ENCODE measurements at regions not wholly inside any gene's neighbourhood (a gene's known extent, or its start where the extent isn't known, plus 50 kb on each side); places are given as distances from the start of the nearest gene placed in this dataset.

DNA sequence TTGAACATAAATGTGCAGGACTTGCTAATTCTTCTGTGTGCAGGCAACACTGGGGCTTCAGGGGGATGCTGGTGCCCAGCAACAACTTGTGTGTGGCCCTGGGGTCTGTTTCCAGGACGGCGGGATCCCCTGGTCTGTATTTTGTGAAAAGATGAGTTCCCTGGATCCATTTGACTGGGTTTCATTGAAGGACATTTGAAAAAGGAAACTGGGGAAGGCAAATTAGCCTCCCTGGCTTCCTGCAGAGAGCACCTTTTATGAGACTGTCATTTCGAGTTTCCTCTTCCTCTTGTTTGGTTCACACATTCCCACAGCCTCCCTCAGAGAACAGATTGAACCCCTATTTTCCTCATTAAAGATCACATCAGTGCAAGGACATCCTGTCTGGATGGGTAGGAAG, 63.1 kb downstream of the FOXI1 start (continued):
- TF ChIP-seq KLF16 (tag by site-specific recombination; IDR thresholded peaks at IDR 0.05): no peak
- TF ChIP-seq ZNF473 (tag by site-specific recombination; IDR thresholded peaks at IDR 0.05): no peak
- TF ChIP-seq ZNF677 (tag by site-specific recombination; IDR thresholded peaks at IDR 0.05): no peak
- no peak for TF ChIP-seq KLF7 (tag by site-specific recombination; IDR thresholded peaks at IDR 0.05; ENCODE audit: borderline replicate concordance)
- no peak for TF ChIP-seq BCL11B (tag by site-specific recombination; IDR thresholded peaks at IDR 0.05; ENCODE audit: low read depth)
- TF ChIP-seq, protein P1, sequence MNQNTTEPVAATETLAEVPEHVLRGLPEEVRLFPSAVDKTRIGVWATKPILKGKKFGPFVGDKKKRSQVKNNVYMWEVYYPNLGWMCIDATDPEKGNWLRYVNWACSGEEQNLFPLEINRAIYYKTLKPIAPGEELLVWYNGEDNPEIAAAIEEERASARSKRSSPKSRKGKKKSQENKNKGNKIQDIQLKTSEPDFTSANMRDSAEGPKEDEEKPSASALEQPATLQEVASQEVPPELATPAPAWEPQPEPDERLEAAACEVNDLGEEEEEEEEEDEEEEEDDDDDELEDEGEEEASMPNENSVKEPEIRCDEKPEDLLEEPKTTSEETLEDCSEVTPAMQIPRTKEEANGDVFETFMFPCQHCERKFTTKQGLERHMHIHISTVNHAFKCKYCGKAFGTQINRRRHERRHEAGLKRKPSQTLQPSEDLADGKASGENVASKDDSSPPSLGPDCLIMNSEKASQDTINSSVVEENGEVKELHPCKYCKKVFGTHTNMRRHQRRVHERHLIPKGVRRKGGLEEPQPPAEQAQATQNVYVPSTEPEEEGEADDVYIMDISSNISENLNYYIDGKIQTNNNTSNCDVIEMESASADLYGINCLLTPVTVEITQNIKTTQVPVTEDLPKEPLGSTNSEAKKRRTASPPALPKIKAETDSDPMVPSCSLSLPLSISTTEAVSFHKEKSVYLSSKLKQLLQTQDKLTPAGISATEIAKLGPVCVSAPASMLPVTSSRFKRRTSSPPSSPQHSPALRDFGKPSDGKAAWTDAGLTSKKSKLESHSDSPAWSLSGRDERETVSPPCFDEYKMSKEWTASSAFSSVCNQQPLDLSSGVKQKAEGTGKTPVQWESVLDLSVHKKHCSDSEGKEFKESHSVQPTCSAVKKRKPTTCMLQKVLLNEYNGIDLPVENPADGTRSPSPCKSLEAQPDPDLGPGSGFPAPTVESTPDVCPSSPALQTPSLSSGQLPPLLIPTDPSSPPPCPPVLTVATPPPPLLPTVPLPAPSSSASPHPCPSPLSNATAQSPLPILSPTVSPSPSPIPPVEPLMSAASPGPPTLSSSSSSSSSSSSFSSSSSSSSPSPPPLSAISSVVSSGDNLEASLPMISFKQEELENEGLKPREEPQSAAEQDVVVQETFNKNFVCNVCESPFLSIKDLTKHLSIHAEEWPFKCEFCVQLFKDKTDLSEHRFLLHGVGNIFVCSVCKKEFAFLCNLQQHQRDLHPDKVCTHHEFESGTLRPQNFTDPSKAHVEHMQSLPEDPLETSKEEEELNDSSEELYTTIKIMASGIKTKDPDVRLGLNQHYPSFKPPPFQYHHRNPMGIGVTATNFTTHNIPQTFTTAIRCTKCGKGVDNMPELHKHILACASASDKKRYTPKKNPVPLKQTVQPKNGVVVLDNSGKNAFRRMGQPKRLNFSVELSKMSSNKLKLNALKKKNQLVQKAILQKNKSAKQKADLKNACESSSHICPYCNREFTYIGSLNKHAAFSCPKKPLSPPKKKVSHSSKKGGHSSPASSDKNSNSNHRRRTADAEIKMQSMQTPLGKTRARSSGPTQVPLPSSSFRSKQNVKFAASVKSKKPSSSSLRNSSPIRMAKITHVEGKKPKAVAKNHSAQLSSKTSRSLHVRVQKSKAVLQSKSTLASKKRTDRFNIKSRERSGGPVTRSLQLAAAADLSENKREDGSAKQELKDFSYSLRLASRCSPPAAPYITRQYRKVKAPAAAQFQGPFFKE (tag by site-specific recombination; IDR thresholded peaks at IDR 0.05; ENCODE audit: borderline replicate concordance): no peak

DNA sequence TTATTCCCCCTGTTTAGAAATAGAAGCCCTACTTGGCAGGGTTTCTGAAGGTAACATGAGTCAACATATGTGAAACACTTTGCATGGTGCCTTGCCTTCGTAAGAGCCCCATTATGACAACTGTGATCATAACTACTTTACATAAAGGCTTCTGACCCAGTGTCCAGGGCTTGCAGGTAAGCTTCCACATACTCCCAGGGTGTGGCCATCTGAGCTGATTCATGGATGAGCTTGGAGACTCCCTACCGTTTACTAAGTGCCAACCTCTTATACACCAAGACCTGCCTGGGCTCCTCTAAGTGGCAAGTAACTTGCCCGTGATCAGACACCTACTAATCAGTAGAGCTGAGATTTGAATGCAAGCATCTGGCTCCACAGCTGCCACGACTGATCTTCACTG, 62.8 kb upstream of the C5orf58 start:
- Histone ChIP-seq H3K4me1 (ENCODE audit: control insufficient read depth, insufficient read depth, low read length) (no peaks in the 10 kb centered on the region), H3K27ac (ENCODE audit: extremely low read depth, low read depth, low read length) (no peak overlapping the region), H3K36me3 (ENCODE audit: control insufficient read depth in 2 of 2, insufficient read depth in 1 of 2, low read length in 2 of 2) (no peaks in the 10 kb centered on the region), H3K9me3 (ENCODE audit: control insufficient read depth, insufficient read depth, low read depth, low read length) (no peaks in the 10 kb centered on the region), H3K4me3 (ENCODE audit: low read depth, low read length) (no peak overlapping the region)
- TF ChIP-seq, protein P2, sequence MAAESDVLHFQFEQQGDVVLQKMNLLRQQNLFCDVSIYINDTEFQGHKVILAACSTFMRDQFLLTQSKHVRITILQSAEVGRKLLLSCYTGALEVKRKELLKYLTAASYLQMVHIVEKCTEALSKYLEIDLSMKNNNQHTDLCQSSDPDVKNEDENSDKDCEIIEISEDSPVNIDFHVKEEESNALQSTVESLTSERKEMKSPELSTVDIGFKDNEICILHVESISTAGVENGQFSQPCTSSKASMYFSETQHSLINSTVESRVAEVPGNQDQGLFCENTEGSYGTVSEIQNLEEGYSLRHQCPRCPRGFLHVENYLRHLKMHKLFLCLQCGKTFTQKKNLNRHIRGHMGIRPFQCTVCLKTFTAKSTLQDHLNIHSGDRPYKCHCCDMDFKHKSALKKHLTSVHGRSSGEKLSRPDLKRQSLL (tag by site-specific recombination; IDR thresholded peaks at IDR 0.05): no peak
- TF ChIP-seq, protein P3, sequence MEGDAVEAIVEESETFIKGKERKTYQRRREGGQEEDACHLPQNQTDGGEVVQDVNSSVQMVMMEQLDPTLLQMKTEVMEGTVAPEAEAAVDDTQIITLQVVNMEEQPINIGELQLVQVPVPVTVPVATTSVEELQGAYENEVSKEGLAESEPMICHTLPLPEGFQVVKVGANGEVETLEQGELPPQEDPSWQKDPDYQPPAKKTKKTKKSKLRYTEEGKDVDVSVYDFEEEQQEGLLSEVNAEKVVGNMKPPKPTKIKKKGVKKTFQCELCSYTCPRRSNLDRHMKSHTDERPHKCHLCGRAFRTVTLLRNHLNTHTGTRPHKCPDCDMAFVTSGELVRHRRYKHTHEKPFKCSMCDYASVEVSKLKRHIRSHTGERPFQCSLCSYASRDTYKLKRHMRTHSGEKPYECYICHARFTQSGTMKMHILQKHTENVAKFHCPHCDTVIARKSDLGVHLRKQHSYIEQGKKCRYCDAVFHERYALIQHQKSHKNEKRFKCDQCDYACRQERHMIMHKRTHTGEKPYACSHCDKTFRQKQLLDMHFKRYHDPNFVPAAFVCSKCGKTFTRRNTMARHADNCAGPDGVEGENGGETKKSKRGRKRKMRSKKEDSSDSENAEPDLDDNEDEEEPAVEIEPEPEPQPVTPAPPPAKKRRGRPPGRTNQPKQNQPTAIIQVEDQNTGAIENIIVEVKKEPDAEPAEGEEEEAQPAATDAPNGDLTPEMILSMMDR (tag by site-specific recombination; IDR thresholded peaks at IDR 0.05): no peak
- no peak for TF ChIP-seq ZNF621 (tag by site-specific recombination; IDR thresholded peaks at IDR 0.05)
- no peak for TF ChIP-seq ZIC2 (tag by site-specific recombination; IDR thresholded peaks at IDR 0.05)
- no peak for TF ChIP-seq BCL11A (tag by site-specific recombination; IDR thresholded peaks at IDR 0.05; ENCODE audit: low read depth)
- TF ChIP-seq ZFP41 (tag by site-specific recombination; IDR thresholded peaks at IDR 0.05; ENCODE audit: borderline replicate concordance): no peak
- no peak for TF ChIP-seq GLI4 (tag by site-specific recombination; IDR thresholded peaks at IDR 0.05)
- TF ChIP-seq ZNF501 (tag by site-specific recombination; IDR thresholded peaks at IDR 0.05): no peak
- no peak for TF ChIP-seq ZNF214 (tag by site-specific recombination; IDR thresholded peaks at IDR 0.05; ENCODE audit: borderline replicate concordance)
- no peak for TF ChIP-seq KLF1 (tag by site-specific recombination; IDR thresholded peaks at IDR 0.05)
- TF ChIP-seq ZNF558 (tag by site-specific recombination; IDR thresholded peaks at IDR 0.05): no peak
- no peak for TF ChIP-seq ZNF664 (tag by site-specific recombination; IDR thresholded peaks at IDR 0.05)
- no peak for TF ChIP-seq IKZF3 (tag by site-specific recombination; IDR thresholded peaks at IDR 0.05)
- TF ChIP-seq ZNF223 (tag by site-specific recombination; IDR thresholded peaks at IDR 0.05): no peak
- no peak for TF ChIP-seq OVOL3 (tag by site-specific recombination; IDR thresholded peaks at IDR 0.05)
- ChIA-PET POLR2A (no interaction called here), CTCF (interaction anchor here (0.7 to 1.4 kb wide), 3 partner anchors 10 to 15 kb away, joined by 3 to 4 read pairs (median 3); no protein-coding TSS in a partner anchor)
